Vagina (tissue), 2 donors: ENCODE measurements at regions not wholly inside any gene's neighbourhood (a gene's known extent, or its start where the extent isn't known, plus 50 kb on each side); places are given as distances from the start of the nearest gene placed in this dataset.

Source experiments
- POLR2A ChIP-seq, 2 donors: fragments of 450-650 bp; IDR thresholded peaks; one replicate each; pipeline ENCODE4 v1.6.1; 2017; ENCODE audit warnings: antibody characterized with exemption in 2 of 2, mild to moderate bottlenecking in 2 of 2, moderate library complexity in 2 of 2
- POLR2AphosphoS5 ChIP-seq, 2 donors: sonication (generic); formaldehyde crosslinking; IDR thresholded peaks; one replicate each; pipeline ENCODE4 v1.9.0; 2017; ENCODE audit warnings: antibody characterized with exemption in 2 of 2, mild to moderate bottlenecking in 2 of 2, low read depth in 1 of 2; ENCODE audit not compliant: insufficient read depth in 1 of 2
- TF ChIP-seq, protein P1 (sequence below), 3 experiments: fragments of 450-650 bp in 2 of 3; fragments of 200-600 bp in 1 of 3; sonication (generic) in 1 of 3; IDR thresholded peaks; one replicate each; pipeline ENCODE4 v1.5.1; 2017 to 2019; ENCODE audit warnings: antibody characterized with exemption in 3 of 3, mild to moderate bottlenecking in 2 of 3, moderate library complexity in 2 of 3

GRCh38 chr9:24073007-24073592 lies 247.1 kb upstream of the ELAVL2 start:
- TF ChIP-seq, protein P1, sequence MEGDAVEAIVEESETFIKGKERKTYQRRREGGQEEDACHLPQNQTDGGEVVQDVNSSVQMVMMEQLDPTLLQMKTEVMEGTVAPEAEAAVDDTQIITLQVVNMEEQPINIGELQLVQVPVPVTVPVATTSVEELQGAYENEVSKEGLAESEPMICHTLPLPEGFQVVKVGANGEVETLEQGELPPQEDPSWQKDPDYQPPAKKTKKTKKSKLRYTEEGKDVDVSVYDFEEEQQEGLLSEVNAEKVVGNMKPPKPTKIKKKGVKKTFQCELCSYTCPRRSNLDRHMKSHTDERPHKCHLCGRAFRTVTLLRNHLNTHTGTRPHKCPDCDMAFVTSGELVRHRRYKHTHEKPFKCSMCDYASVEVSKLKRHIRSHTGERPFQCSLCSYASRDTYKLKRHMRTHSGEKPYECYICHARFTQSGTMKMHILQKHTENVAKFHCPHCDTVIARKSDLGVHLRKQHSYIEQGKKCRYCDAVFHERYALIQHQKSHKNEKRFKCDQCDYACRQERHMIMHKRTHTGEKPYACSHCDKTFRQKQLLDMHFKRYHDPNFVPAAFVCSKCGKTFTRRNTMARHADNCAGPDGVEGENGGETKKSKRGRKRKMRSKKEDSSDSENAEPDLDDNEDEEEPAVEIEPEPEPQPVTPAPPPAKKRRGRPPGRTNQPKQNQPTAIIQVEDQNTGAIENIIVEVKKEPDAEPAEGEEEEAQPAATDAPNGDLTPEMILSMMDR (IDR thresholded peaks at IDR 0.05), result no peak
- TF ChIP-seq POLR2A (IDR thresholded peaks at IDR 0.05) (no peak), POLR2AphosphoS5 (IDR thresholded peaks at IDR 0.05; ENCODE audit: insufficient read depth in 1 of 2, low read depth in 1 of 2) (no peak)
